ENCODE measurements at regions not wholly inside any gene's neighbourhood (a gene's known extent, or its start where the extent isn't known, plus 50 kb on each side); places are given as distances from the start of the nearest gene placed in this dataset.

GRCh38 chr7:96855139-96855538 lies 145.5 kb upstream of the SEM1 start:
- Histone ChIP-seq H3K9me3 (no peaks in the 10 kb centered on the region), H3K4me1 (no peaks in the 10 kb centered on the region), H3K36me3 (no peaks in the 10 kb centered on the region), H3K27ac (no peak overlapping the region), H3K4me3 (no peak overlapping the region), H3K27me3 (no peaks in the 10 kb centered on the region)
- TF ChIP-seq POLR2A (IDR thresholded peaks at IDR 0.05) (no peak), CTCF (IDR thresholded peaks at IDR 0.05) (no peak)
- DNase-seq (no peak), ATAC-seq (no peak)
- intact Hi-C loops (cut with DNase I): no loop called here

GRCh38 chr7:96855691-96856090 lies 146.0 kb upstream of the SEM1 start:
- Histone ChIP-seq H3K4me3 (no peak overlapping the region), H3K4me1 (no peaks in the 10 kb centered on the region), H3K27me3 (no peaks in the 10 kb centered on the region), H3K27ac (no peak overlapping the region), H3K9me3 (no peaks in the 10 kb centered on the region), H3K36me3 (no peaks in the 10 kb centered on the region)
- intact Hi-C loops (cut with DNase I): no loop called here
- no peak for TF ChIP-seq CTCF (IDR thresholded peaks at IDR 0.05)
- no peak for TF ChIP-seq POLR2A (IDR thresholded peaks at IDR 0.05)
- no peak for DNase-seq
- 69 to 79% (median 71%) methylated on average over 1 of the region's 1 CpG for WGBS, 4 donors
- no peak for ATAC-seq

- Histone ChIP-seq H3K4me1 (no peaks in the 10 kb centered on the region), H3K27ac (no peak overlapping the region), H3K27me3 (no peaks in the 10 kb centered on the region), H3K9me3 (no peaks in the 10 kb centered on the region), H3K4me3 (no peak overlapping the region), H3K36me3 (no peaks in the 10 kb centered on the region)
- intact Hi-C loops (cut with DNase I): no loop called here
- ATAC-seq: no peak
- DNase-seq: no peak
- TF ChIP-seq CTCF (IDR thresholded peaks at IDR 0.05) (no peak), POLR2A (IDR thresholded peaks at IDR 0.05) (no peak)
- 64 to 73% (median 69%) methylated on average over 2 of the region's 2 CpGs for WGBS, 4 donors
Observed at GRCh38 chr7:96869538-96869937, 135.8 kb upstream of the DLX6 start.

GRCh38 chr7:96870185-96870584 lies 135.2 kb upstream of the DLX6 start:
- intact Hi-C loops (cut with DNase I): loop anchor here in 1 of 10 donors (10.0 kb wide), 1 partner anchor 455 kb away; no protein-coding TSS in a partner anchor
- Histone ChIP-seq H3K27me3 (no peaks in the 10 kb centered on the region), H3K9me3 (no peaks in the 10 kb centered on the region), H3K36me3 (no peaks in the 10 kb centered on the region), H3K4me3 (no peak overlapping the region), H3K27ac (no peak overlapping the region), H3K4me1 (no peaks in the 10 kb centered on the region)
- DNase-seq: no peak
- TF ChIP-seq CTCF (IDR thresholded peaks at IDR 0.05) (no peak), POLR2A (IDR thresholded peaks at IDR 0.05) (no peak)
- ATAC-seq: no peak
- WGBS, 4 donors: 78 to 82% (median 81%) methylated on average over 2 of the region's 2 CpGs
